GM21367 (cell line): ENCODE measurements at regions not wholly inside any gene's neighbourhood (a gene's known extent, or its start where the extent isn't known, plus 50 kb on each side); places are given as distances from the start of the nearest gene placed in this dataset.
"Not testable (repeated sequence)": the region's sequence is repeated elsewhere in the genome, so short reads cannot be mapped to it uniquely, and the experiment has no call there.

Source experiments
- ATAC-seq: cut with Tn5 transposase; IDR thresholded peaks from one replicate; pipeline ENCODE4 v1.9.1; 2021; ENCODE audit not compliant: unreplicated experiment

DNA sequence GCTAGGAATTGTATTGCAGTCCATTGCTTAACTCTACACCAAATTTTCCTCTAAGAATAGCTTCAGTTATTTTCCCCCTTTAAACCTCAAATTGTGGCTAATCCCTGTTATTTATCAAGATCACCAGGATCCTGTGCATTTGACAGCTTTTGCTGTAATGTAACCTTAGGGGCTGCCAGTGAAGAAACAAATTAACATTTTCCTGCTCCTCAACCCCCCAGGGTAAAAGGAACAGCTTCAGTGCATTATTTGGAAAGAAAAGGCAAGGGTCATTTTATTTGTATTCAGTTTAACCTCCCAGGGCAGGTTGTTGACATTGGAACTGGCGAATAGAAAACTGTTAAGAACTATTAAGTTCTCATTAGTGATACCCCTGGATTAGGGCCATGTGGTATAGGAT is 57.0 kb downstream of the PCDH20 start:
- no peak for ATAC-seq

DNA sequence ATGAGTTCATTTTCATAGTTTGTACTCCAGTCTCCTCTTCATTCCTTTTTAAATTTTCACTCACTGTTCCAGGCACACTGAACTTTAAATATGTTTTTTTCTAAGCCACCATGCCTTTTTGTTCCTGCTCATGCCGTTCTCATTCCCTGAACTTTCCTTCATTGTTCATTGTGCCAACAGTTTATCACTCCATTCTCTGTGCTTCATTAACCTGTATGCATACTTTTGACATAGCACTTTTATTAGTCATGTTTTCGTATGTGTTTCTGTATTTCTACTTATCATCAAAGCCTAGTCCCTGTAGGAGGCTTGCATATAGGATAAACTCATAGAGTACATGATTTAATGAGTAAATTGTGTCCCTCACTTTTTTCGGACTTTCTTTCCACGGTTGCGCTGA is 65.3 kb downstream of the PCDH20 start:
- no peak for ATAC-seq

DNA sequence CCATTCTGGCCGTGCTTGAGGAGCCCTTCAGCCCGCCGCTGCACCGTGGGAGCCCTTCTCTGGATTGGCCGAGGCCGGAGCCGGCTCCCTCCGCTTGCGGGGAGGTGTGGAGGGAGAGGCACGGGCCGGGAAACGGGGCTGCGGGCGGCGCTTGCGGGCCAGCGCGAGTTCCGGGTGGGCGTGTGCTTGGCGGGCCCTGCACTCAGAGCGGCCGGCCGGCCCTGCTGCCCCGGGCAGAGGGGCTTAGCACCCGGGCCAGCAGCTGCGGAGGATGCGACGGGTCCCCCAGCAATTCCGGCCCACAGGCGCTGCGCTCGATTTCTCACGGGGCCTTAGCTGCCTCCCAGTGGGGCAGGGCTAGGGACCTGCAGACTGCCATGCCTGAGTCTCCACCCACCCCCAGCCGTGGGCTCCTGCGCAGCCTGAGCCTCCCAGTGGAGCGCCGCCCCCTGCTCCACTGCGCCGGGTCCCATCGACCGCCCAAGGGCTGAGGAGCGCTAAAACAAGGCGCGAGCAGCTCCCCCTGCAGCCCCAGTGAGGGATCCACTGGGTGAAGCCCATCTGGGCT is 76.5 kb downstream of the PCDH20 start:
- no peak for ATAC-seq

DNA sequence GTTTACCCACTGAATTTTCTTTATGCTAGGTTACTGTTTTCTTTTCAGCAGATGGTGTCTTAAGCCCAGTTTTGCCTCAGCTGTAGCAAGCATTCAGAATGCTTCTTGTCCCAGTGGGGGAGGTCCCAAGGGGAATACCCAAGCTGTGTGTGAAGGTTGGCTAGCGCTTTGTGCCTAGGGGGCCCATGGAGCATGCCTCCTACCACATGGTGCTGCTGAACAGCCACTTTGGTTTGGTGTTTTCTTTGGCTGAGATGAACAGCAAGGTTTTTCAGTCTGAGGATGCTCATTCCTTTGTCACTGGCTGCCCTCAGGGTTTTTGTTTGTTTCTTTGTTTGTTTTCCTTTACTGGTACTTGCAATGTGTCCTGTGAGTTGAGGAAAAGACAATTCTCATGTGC is 99.0 kb downstream of the PCDH20 start:
- ATAC-seq = no peak

DNA sequence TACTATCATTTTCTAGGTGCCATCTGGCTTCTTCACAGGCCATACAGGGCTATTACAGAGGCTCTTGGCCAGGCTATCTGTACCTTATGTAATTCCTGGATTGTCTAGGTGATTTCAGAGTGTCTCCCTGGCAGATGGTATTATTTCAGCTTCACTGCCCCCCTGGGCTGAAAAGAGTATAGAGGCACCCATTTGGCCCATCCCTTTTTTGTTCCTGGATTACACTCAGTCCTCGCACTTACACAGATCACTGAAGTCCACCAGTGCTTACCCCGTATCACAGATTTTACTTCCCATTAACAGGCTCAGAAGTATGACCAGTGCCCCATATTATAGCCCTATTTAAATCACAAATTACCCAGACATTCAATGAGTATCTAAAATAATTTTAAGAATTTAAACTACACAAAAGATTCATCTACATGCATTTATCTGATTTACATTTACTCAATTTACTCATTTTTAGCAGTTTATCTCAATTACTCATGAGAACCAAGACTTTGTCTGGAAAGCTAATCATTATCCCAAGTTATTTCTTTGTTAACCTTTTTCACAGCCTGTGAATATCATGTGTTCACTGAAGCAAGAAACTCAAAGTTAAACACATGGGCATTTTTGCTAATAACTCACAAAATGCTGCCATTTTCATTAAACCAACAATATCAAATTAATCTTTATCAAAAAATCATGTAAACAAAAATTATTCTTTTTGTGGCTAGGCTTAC is 121.0 kb downstream of the PCDH20 start:
- ATAC-seq = no peak

DNA sequence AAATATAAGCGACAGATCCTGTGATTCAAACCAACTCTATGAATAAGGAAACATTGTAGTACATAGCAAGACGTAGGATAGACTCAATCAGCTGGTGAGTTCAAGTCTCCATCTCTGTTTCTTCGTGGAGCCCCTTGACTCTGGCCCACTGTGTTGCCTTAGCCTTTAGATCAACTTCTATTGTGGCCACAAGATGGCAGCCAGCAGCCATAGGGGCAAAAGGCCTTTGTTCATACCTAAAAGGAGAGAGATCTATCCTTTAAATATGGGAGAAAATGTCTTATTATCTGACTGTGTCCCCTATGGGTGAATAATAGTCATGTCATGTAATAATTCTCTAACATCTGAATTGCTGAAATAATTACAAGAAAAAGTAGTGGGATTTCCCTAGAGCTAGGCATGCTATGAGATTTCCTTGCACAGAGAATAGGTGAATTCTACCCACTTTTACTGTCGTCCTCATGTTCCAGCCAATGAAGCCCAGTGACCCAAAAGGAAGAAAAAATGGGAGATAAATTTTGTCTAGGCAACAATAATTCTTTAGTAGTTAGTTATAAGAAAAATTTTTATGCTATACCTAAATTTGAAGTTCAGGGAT is 129.4 kb downstream of the PCDH20 start:
- no peak for ATAC-seq

DNA sequence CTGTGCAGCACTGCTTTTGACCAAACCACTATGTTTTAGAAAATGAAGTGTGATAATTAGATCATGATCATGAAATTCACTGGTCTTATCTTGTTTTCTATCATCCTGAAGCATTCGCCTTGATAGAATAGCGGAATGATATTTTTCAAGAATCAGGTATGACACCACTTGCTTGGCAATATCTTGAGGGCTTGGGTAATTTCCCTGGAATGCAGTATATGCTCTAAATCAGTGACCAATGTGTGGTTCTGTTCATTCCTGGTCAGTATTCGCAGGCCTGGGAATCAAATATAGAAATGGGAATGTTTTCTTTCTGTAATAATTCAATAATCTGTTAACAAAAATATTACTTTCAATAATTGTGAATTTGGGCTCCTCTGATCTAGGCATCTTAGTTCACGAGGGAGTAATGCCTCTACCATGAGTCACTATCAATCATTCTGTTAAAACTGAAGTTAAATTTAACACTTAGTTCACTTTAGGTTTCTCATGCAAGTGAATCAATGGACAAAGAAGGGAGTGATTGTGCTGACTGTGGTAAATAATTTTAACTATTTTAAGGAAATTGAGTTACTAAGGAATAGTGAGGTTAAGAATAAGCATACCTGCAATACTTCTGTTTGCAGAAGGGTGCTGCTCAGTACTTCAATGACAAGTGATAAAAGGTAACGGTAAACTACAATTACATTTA is 137.9 kb downstream of the PCDH20 start:
- ATAC-seq = no peak

DNA sequence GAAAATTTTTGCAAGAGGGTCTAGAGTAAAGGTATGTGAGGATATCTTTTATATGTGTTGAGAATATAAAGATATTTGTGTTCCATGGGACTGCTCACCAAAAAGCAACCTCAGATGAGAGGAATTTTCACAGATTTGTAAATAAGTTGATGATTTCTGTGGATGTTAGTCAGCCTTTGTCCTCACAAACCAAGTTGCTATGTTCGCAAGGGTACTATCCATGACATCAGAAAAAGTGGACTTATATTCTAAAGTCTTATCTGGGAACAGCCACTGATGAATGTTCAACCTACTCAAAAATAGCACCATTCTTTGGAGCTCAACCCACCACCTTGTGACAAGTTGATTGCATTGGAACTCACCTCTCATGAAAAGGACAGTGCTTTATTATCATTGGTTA is 138.6 kb downstream of the PCDH20 start:
- no peak for ATAC-seq

DNA sequence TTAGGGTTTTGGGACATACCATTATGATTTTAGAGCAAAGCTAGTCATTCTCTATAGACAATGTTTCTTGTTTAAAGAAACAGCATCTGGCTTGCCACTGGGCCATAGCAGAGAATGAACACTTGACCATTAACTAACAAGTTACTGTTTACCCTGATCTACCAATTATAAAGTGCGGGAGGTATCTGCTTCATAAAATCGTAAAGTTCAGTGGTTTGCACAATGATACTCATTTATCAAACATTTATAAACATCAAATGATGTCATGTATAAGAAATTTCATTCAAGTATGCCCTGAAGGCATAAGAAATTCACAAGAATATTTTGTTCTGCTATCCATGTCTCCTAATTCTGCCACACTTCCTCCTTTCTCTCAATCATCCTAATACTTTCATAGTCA is 139.2 kb downstream of the PCDH20 start:
- ATAC-seq = no peak

DNA sequence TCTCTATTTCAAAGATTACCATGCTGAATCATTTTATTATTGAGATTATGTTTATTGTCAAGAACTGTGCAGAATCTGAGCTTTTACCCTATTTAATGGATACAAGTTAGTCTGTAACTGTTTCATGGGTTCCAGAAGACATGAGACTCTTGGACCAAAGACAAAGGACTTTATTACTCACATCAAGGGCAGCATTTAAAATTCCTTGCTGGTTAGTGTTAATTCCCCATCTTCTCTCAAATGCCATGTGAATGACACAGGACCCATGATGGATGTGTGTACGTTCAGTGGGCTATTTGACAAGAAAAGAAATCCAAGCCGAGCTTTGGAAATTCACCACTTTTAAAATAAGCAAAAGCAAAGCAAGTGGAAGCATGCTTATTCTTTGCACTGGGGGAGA is 139.9 kb downstream of the PCDH20 start:
- ATAC-seq = no peak

DNA sequence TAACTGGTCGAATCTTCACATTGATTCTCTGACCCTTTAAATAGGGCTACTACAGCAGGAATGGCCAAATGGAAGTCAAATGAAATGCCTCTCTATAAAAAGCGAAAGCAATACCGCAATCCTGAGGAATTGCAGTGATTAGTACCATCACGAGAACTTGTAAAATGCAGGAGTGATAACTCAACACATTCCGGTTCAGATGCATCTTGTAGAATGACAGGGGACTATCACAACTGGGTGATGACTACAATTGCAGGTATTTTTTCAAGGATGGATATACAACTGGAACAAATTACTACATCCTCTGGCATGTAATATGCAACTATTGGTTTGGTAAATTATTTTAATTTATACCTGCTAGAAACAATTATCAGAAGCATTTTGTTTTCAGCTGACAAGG is 140.4 kb downstream of the PCDH20 start:
- ATAC-seq = no peak

DNA sequence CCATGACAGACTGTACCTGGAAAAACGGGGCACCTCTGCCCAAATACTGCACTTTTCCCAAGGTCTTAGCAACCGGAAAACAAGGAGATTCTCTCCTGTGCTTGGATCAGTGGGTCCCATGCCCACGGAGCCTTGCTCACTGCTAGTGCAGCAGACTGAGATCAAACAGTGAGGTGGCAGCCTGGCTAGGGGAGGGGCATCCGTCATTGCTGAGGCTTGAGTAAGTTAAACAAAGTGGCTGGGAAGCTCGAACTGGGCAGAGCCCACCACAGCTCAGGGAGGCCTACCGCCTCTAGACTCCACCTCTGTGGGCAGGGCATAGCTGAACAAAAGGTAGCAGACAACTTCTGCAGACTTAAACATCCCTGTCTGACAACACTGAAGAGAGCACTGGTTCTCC is 148.8 kb downstream of the PCDH20 start:
- not testable (repeated sequence) for ATAC-seq

DNA sequence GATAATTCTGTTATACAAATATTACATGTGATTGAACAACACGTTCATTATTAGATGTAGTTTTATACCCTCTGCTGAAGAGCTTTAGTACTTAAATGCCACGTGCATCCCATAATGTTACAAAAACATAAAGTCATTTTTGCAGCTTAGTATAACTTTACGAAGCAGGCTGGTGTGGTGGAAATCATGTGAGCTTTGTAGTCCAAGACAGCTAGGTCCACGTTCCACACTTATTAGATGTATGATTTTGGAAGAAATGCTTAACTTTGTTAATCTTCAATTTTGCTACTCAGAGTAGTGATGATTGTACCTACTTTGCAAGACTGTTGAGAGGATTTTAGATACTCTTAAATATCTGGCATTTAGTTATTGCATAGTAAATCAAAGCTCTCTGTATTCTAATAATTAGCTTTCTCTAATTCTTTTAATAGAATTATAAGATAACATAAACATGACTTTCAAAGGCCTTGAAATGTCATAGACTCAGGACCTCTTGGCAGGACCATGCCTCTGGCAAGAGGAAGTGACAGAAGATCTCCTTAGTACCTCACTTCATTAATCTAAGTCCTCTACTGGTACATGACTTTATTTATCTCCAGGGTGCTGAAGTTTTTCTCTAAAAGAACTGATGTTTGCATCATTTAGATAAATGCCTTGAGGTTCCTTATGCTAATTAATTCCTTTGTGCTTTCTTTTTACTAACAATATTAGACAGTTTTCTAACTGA is 153.7 kb downstream of the PCDH20 start:
- no peak for ATAC-seq

DNA sequence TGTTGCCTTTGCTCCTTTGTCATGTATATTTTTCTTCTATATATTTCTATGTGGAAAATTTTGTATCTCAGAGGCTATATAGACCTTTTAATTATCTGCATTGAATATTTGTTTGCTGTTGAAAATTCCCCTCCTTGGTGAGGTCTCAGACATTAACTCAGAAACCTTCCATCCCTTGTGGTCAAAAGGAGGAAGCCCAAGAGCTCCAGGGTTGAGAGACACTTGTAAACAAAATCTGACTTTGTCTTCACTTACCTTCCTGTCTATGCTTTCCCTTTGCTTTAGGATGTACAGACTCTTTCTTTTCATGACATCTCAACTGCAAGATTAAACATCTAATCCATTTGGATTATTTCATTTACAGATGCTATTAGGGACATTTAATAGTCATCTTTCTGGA is 157.5 kb downstream of the PCDH20 start:
- ATAC-seq = no peak

DNA sequence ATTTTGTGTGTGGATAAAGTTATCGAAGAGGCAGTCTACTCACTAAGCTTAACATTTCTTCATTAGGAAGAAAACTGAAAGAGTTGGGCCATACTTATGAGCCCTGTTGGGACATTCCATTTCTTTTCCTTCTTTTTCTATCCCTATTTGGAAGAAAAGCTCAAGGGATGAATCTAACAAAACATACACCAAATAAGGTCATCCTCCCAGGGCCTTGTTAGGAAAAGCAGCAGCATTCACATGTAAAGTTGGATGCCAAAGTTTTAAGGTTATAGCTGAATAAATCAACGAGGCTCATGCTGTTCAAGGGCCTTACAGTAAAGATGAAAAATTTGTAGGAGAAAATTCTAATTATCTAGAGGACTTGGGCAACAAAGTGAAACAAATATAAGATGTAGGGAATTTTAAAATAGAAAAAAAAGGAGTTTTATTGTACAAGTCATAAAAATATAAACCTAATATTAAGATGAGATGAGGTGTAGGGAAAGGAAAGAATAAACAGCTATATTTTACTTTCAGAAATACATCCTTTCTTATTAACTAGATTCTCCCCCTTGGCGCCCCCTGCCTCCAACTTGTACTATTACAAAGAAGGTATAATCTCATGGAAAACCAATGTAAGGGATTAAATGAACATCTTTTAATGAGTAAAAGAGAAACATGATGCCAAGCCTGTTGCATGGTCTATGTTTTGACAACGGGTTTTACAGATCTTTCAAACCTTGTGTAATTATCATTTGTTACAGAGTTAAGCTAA is 160.4 kb downstream of the PCDH20 start:
- ATAC-seq = no peak

DNA sequence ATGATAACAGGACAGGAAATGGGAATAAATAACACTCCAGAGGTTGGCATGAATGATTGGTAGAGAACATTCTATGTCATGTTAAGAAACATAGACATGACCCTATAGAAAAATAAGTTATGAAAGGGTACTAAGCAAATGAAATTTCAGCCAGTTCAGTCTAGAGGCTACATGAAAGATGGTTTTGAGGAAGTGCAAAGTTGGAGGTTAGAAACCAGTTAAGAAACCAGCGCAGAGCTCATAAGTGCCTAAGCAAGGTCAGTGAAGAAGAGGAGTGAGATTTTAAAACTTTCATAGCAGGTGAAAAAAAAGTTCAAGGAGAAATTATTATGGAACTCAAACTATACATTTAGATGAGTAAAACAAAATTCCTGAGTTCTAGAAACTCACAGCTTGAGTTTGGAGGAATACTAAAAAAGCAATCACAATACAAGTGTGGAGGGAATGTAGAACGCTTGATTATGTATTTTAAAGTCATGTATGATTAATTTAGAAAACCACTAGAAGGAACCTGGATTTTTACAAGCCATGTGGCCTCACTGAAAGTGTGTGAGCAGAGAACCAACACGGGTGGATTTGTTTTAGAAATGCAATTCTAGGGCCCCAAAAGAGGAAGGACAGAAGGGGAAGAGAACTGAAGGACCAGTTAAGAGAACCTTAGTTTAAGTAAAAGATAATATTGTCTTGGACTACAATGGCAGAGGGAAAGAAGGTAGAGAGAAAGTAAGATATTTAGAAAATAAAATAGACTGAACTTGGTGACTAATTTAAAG is 162.4 kb downstream of the PCDH20 start:
- ATAC-seq = no peak

DNA sequence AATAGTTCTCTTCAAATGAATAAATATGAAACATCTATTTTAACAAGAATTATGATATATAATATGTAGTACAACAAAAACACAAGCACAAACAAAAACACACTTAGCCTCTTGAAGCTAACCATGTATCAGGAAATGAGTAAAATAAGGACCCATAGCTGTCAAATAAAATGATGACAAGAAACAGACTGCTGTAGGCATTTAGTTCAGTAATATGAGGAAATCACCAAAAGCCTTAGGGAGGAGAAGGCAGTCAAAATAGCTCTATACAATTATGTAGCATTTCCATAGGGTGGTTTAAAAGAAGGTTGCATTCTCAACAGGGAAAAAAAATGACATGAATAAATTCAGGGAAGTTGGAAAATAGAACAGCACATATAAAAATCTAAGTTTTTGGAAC is 163.4 kb downstream of the PCDH20 start:
- ATAC-seq = no peak

DNA sequence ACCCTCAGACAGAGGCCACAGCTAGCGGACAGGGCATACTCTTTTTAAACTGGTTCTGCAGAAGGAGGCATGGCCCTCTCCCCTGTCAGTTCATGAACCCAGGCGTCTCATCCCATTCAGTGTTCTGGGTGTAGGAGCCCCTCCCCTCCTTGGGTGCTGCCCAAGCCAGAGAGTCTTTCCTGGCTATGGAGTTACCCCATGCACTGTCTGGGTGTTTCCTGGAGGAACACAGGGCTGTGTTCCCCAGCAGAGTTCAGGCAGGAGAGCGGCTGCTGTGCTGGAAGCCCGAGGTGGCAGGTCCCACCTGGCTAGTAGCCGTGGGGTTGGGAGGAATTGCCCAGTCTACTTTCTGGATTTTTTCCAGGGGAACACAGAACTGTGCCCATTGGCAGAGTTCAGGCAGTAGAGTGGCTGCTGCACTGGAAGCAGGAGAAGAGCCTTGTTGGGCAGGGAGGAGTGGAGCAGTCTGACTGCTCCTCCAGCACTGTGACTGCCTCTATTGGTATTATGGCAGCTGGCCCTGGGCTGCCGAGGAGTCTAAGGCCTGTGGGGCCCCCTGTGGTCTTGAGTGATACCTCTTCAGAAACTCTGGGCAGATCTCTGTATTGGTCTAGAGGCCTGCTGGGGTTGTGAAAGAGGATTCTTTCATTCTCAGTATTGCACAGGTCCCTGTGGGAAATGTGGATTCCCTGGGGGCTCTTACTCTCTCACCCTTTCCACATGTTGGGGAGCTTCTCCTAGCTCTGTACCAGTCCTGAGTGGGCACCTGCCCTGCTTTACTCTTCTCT is 168.3 kb downstream of the PCDH20 start:
- ATAC-seq = no peak

DNA sequence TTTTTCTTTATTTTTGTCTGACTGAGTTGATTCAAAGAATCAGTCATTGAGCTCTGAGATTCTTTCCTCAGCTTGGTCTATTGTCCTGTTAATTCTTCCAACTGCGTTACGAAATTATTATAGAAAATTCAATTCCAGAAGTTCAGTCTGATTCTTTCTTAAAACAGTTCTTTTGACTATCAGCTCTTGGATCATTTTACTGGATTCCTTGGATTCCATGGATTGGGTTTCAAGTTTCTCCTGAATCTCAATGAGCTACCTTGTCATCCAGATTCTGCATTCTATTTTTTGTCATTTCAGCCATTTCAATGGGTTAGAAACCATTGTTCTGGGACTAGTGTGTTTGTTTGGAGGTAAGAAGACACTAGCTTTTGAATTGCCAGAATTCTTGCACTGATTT is 169.3 kb downstream of the PCDH20 start:
- ATAC-seq = no peak
